A549 (cell line): ENCODE measurements at regions not wholly inside any gene's neighbourhood (a gene's known extent, or its start where the extent isn't known, plus 50 kb on each side); places are given as distances from the start of the nearest gene placed in this dataset.

Source experiments
- ATAC-seq, 2 experiments: fragments of 200-7000 bp in 1 of 2; fragments of >200 bp in 1 of 2; cut with Nextera tagmentation in 1 of 2; cut with Tn5 transposase in 1 of 2; 3 replicates each; pipeline versions ENCODE4 v1.8.0 to v1.9.1; 2018 to 2020; ENCODE audit warnings: mild to moderate bottlenecking in 1 of 2, moderate library complexity in 1 of 2
- CTCF ChIA-PET: fragments of 300-600 bp; sonication (Branson Sonifier 250); formaldehyde crosslinking; extraction: SDS; loops from one replicate; lab custom pipeline; 2021; ENCODE audit warnings: antibody characterized with exemption, inconsistent platforms; lab: Yijun Ruan, JAX
- POLR2A ChIA-PET: fragments of 350-600 bp; formaldehyde crosslinking; extraction: SDS; loops from one replicate; lab custom pipeline; 2021; ENCODE audit warnings: antibody characterized with exemption, inconsistent platforms; lab: Yijun Ruan, JAX
- DNase-seq, 2 experiments: peaks; one replicate each; pipeline versions ENCODE4 v3.0.0 to v3.0.0-alpha.2; 2011 to 2016; ENCODE audit warnings: low read depth in 1 of 2, low spot score in 1 of 2
- FAIRE-seq: peaks from 2 replicates; lab custom pipeline; 2011; peaks lifted over from hg19 to GRCh38; lab: Jason Lieb, UNC
- H3K27ac ChIP-seq, 2 experiments: fragments of >200 bp; sonication (Bioruptor Twin); formaldehyde crosslinking; 3 replicates each; pipeline ENCODE4 v1.5.1; 2016 to 2017
- H3K4me1 ChIP-seq: fragments of >200 bp; sonication (Bioruptor Twin); formaldehyde crosslinking; 3 replicates; pipeline ENCODE4 v1.6.1; 2016
- H3K4me2 ChIP-seq: fragments of >200 bp; sonication (Bioruptor Twin); formaldehyde crosslinking; 3 replicates; pipeline ENCODE4 v1.6.1; 2016
- H3K4me3 ChIP-seq: fragments of >200 bp; sonication (Bioruptor Twin); formaldehyde crosslinking; 3 replicates; pipeline ENCODE4 v1.5.1; 2016
- H3K9me3 ChIP-seq: fragments of >200 bp; sonication (Bioruptor Twin); formaldehyde crosslinking; 3 replicates; pipeline ENCODE4 v1.6.1; 2016
- ATOH8 ChIP-seq: fragments of 250-450 bp; sonication (Bioruptor Pico); IDR thresholded peaks from 2 replicates; pipeline ENCODE4 v1.5.0; 2020; ENCODE audit warnings: low read depth, mild to moderate bottlenecking, moderate library complexity
- BCL3 ChIP-seq: fragments of >200 bp; sonication (Bioruptor Twin); formaldehyde crosslinking; IDR thresholded peaks from 3 replicates; pipeline ENCODE4 v1.6.1; 2016
- CBX2 ChIP-seq: fragments of 200-600 bp; sonication (generic); IDR thresholded peaks from 2 replicates; pipeline ENCODE4 v1.6.1; 2016; ENCODE audit warnings: low read depth, mild to moderate bottlenecking, borderline replicate concordance
- CHD2 ChIP-seq: fragments of 150-350 bp; IDR thresholded peaks from 2 replicates; pipeline ENCODE4 v1.6.1; 2014; ENCODE audit warnings: low read length; ENCODE audit not compliant: partially characterized antibody
- E2F6 ChIP-seq: IDR thresholded peaks from 2 replicates; pipeline ENCODE4 v1.6.1; 2012; ENCODE audit warnings: low read depth, borderline replicate concordance
- ELK1 ChIP-seq: fragments of 150-350 bp; IDR thresholded peaks from 2 replicates; pipeline ENCODE4 v1.6.1; 2014; ENCODE audit warnings: low read depth, mild to moderate bottlenecking, low read length
- ESRRA ChIP-seq: fragments of 150-350 bp; IDR thresholded peaks from 2 replicates; pipeline ENCODE4 v1.6.1; 2014; ENCODE audit warnings: mild to moderate bottlenecking, low read length, borderline replicate concordance
- HDAC2 ChIP-seq: fragments of 200-600 bp; sonication (generic); IDR thresholded peaks from 2 replicates; pipeline ENCODE4 v1.6.1; 2016
- HEYL ChIP-seq: fragments of 250-450 bp; sonication (Bioruptor Pico); IDR thresholded peaks from 2 replicates; pipeline ENCODE4 v1.8.0; 2021; ENCODE audit warnings: mild to moderate bottlenecking, moderate library complexity
- HMGXB4 ChIP-seq: fragments of 250-450 bp; sonication (Bioruptor Pico); IDR thresholded peaks from 2 replicates; pipeline ENCODE4 v1.5.0; 2021; ENCODE audit warnings: mild to moderate bottlenecking, moderate library complexity, borderline replicate concordance
- HOXA7 ChIP-seq: fragments of 250-450 bp; sonication (Bioruptor Pico); IDR thresholded peaks from 2 replicates; pipeline ENCODE4 v1.5.0; 2020; ENCODE audit warnings: mild to moderate bottlenecking, moderate library complexity
- KDM1A ChIP-seq: fragments of 200-600 bp; sonication (generic); IDR thresholded peaks from 2 replicates; pipeline ENCODE4 v1.6.1; 2016; ENCODE audit warnings: low read depth, mild to moderate bottlenecking
- MAX ChIP-seq: IDR thresholded peaks from 2 replicates; pipeline ENCODE4 v1.6.1; 2012
- MYC ChIP-seq: IDR thresholded peaks from 2 replicates; pipeline ENCODE4 v1.6.1; 2012; ENCODE audit warnings: mild to moderate bottlenecking, inconsistent platforms, low read length, improper control_type of control experiment, borderline replicate concordance
- NR3C1 ChIP-seq: fragments of >200 bp; sonication (Bioruptor Twin); formaldehyde crosslinking; IDR thresholded peaks from 3 replicates; pipeline ENCODE4 v1.6.1; 2017
- PBX3 ChIP-seq: IDR thresholded peaks from 2 replicates; pipeline ENCODE4 v1.6.1; 2012
- POLR2AphosphoS2 ChIP-seq: conservative IDR thresholded peaks from 2 replicates; pipeline ENCODE4 v1.6.1; 2012; ENCODE audit warnings: low read length, improper control_type of control experiment, inconsistent platforms
- RAD21 ChIP-seq, 2 experiments: fragments of >200 bp in 1 of 2; sonication (Bioruptor Twin) in 1 of 2; formaldehyde crosslinking in 1 of 2; IDR thresholded peaks in 1 of 2; conservative IDR thresholded peaks in 1 of 2; 2 replicates in 1 of 2; 3 replicates in 1 of 2; pipeline ENCODE4 v1.6.1; 2012 to 2018; ENCODE audit warnings: inconsistent platforms in 1 of 2
- RARB ChIP-seq: fragments of 250-450 bp; sonication (Bioruptor Pico); IDR thresholded peaks from 2 replicates; pipeline ENCODE4 v1.8.0; 2021; ENCODE audit warnings: mild to moderate bottlenecking, moderate library complexity
- RCOR1 ChIP-seq: fragments of 150-350 bp; IDR thresholded peaks from 2 replicates; pipeline ENCODE4 v1.6.1; 2014; ENCODE audit warnings: antibody characterized with exemption, low read length, low read depth
- REST ChIP-seq: fragments of 200-600 bp; sonication (generic); IDR thresholded peaks from 2 replicates; pipeline ENCODE4 v1.6.1; 2016; ENCODE audit warnings: antibody characterized with exemption, mild to moderate bottlenecking, moderate library complexity
- RFX5 ChIP-seq: fragments of 450-650 bp; IDR thresholded peaks from 2 replicates; pipeline ENCODE4 v1.7.1; 2014; ENCODE audit warnings: antibody characterized with exemption, mild to moderate bottlenecking, moderate library complexity
- TP53 ChIP-seq: fragments of 250-450 bp; sonication (Bioruptor Pico); IDR thresholded peaks from 2 replicates; pipeline ENCODE4 v1.5.0; 2021; ENCODE audit warnings: mild to moderate bottlenecking, moderate library complexity
- USF2 ChIP-seq: fragments of 450-650 bp; IDR thresholded peaks from 2 replicates; pipeline ENCODE4 v1.6.1; 2014; ENCODE audit warnings: antibody characterized with exemption
- ZFP36 ChIP-seq: fragments of 450-650 bp; IDR thresholded peaks from 2 replicates; pipeline ENCODE4 v1.6.1; 2014; ENCODE audit warnings: borderline replicate concordance; ENCODE audit not compliant: partially characterized antibody
- ZSCAN20 ChIP-seq: fragments of 250-450 bp; sonication (Bioruptor Pico); IDR thresholded peaks from 2 replicates; pipeline ENCODE4 v1.8.0; 2022; ENCODE audit warnings: mild to moderate bottlenecking, moderate library complexity
- WGBS: methylation state at CpG from one replicate; pipeline ENCODE4 v1.1.6; 2017; ENCODE audit errors: missing lambda C conversion rate; 5-methylcytosine and 5-hydroxymethylcytosine counted together

- FAIRE-seq (no peak), DNase-seq (no peak), ATAC-seq (no peak)
- no peak for TF ChIP-seq HMGXB4 (CRISPR knock-in tag)
- TF ChIP-seq POLR2AphosphoS2, result no peak
- no peak for TF ChIP-seq RFX5
- no peak for TF ChIP-seq USF2
- TF ChIP-seq KDM1A, result no peak
- no peak for TF ChIP-seq ESRRA
- TF ChIP-seq RAD21 (conservative IDR thresholded peaks at IDR 0.05 in 1 of 2, IDR thresholded peaks at IDR 0.05 in 1 of 2), result no peak
- TF ChIP-seq TP53, result no peak
- TF ChIP-seq ZFP36, result no peak
- TF ChIP-seq BCL3, result no peak
- TF ChIP-seq NR3C1, result no peak
- TF ChIP-seq PBX3, result no peak
- TF ChIP-seq RCOR1, result no peak
- no peak for TF ChIP-seq MYC
- TF ChIP-seq CBX2, result no peak
- no peak for TF ChIP-seq ZSCAN20 (CRISPR knock-in tag)
- TF ChIP-seq CHD2, result no peak
- no peak for TF ChIP-seq ATOH8 (CRISPR knock-in tag)
- TF ChIP-seq HOXA7 (CRISPR knock-in tag), result no peak
- no peaks in the 10 kb centered on the region for H3K4me1 ChIP-seq
- H3K9me3 ChIP-seq, result peaks cover under 1% of the 10 kb centered on the region; the same call in 1 of the 3 replicates
- no peak overlapping the region for H3K4me2 ChIP-seq
- WGBS, result 91% methylated on average over 4 of the region's 4 CpGs
- H3K4me3 ChIP-seq, result no peak overlapping the region
- ChIA-PET POLR2A (no interaction called here), CTCF (interaction anchor here (0.7 kb wide), 1 partner anchor 1084 kb away, joined by 3 read pairs; no protein-coding TSS in a partner anchor)
- no peak overlapping the region for H3K27ac ChIP-seq
Observed at GRCh38 chr15:56537881-56538280, 72.9 kb upstream of the MNS1 start.

- no peak for DNase-seq
- ChIA-PET CTCF (interaction anchor here (0.9 to 1.7 kb wide), 3 partner anchors 8 to 43 kb away, joined by 3 to 6 read pairs (median 4); no protein-coding TSS in a partner anchor), POLR2A (no interaction called here)
- Histone ChIP-seq H3K4me3 (no peak overlapping the region), H3K27ac (no peak overlapping the region), H3K4me1 (no peaks in the 10 kb centered on the region), H3K4me2 (no peak overlapping the region), H3K9me3 (no peaks in the 10 kb centered on the region; the same call in 2 of the 3 replicates)
- WGBS, result 53% methylated on average over 4 of the region's 4 CpGs
- FAIRE-seq, result no peak
- ATAC-seq, result no peak
- TF ChIP-seq MYC, result no peak
- TF ChIP-seq HDAC2, result no peak
- no peak for TF ChIP-seq HEYL
- TF ChIP-seq MAX, result no peak
- TF ChIP-seq REST, result no peak
- no peak for TF ChIP-seq RARB
- no peak for TF ChIP-seq POLR2AphosphoS2
- no peak for TF ChIP-seq ELK1
- no peak for TF ChIP-seq RFX5
- TF ChIP-seq E2F6, result no peak
Observed at GRCh38 chr15:56534728-56535127, 69.8 kb upstream of the MNS1 start.
